Muscle of leg (tissue), 3 donors: ENCODE measurements at regions not wholly inside any gene's neighbourhood (a gene's known extent, or its start where the extent isn't known, plus 50 kb on each side); places are given as distances from the start of the nearest gene placed in this dataset.

Source experiments
- DNase-seq: peaks from one replicate; pipeline ENCODE4 v3.0.0; 2013
- H3K27ac ChIP-seq: one replicate; pipeline ENCODE4 v1.5.1; 2013; ENCODE audit warnings: mild to moderate bottlenecking, low read length, control low read depth
- H3K27me3 ChIP-seq: one replicate; pipeline ENCODE4 v1.6.1; 2013; ENCODE audit warnings: low read length; ENCODE audit not compliant: control insufficient read depth, insufficient read depth
- H3K36me3 ChIP-seq: one replicate; pipeline ENCODE4 v1.6.1; 2013; ENCODE audit warnings: low read length; ENCODE audit not compliant: control insufficient read depth, insufficient read depth
- H3K4me1 ChIP-seq: one replicate; pipeline ENCODE4 v1.6.1; 2013; ENCODE audit warnings: low read length; ENCODE audit not compliant: control insufficient read depth, insufficient read depth
- H3K4me3 ChIP-seq: one replicate; pipeline ENCODE4 v1.5.1; 2013; ENCODE audit warnings: low read length, control low read depth
- H3K9me3 ChIP-seq: replicated peaks from 2 replicates; pipeline ENCODE4 v1.6.1; 2013; ENCODE audit warnings: low read depth, low read length; ENCODE audit not compliant: control insufficient read depth
- WGBS: methylation state at CpG from one replicate; pipeline ENCODE4 v1.1.5; 2013; ENCODE audit warnings: missing lambda C conversion rate; ENCODE audit not compliant: insufficient coverage; 5-methylcytosine and 5-hydroxymethylcytosine counted together

GRCh38 chr7:22627136-22627535, 99.9 kb upstream of the IL6 start:
- DNase-seq, result peak; percentile 16
- Histone ChIP-seq H3K27ac (no peak overlapping the region), H3K36me3 (no peaks in the 10 kb centered on the region), H3K4me1 (peaks cover 5% of the 10 kb centered on the region), H3K9me3 (no peaks in the 10 kb centered on the region), H3K27me3 (no peaks in the 10 kb centered on the region), H3K4me3 (no peak overlapping the region)
- WGBS, result no CpG with 5 or more reads among the region's 2 CpGs

DNA sequence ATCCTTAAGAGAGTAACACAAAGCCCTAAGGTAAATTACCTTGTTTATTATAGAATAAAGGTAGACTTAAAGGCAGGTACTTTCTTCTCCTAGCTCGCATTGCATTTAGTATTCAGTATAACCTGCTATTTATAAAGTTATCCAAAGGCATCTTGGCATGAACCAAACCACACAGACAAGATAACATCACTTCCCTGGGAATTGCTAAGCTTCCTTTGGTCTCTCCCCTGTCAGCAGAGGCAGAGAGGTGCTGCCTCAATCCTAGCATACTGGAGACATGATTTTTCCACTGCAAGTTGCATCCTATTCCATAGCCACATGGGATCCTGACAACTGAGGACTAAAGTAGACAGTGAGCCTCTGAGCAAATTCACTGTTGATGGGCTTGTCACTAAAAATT, 101.7 kb upstream of the IL6 start:
- H3K9me3 ChIP-seq, result no peaks in the 10 kb centered on the region
- H3K27ac ChIP-seq, result no peak overlapping the region
- H3K4me3 ChIP-seq, result no peak overlapping the region
- H3K4me1 ChIP-seq, result peaks cover 5% of the 10 kb centered on the region
- WGBS, result no CpG with 5 or more reads among the region's 1 CpG
- no peaks in the 10 kb centered on the region for H3K36me3 ChIP-seq
- DNase-seq, result no peak
- no peaks in the 10 kb centered on the region for H3K27me3 ChIP-seq

DNA sequence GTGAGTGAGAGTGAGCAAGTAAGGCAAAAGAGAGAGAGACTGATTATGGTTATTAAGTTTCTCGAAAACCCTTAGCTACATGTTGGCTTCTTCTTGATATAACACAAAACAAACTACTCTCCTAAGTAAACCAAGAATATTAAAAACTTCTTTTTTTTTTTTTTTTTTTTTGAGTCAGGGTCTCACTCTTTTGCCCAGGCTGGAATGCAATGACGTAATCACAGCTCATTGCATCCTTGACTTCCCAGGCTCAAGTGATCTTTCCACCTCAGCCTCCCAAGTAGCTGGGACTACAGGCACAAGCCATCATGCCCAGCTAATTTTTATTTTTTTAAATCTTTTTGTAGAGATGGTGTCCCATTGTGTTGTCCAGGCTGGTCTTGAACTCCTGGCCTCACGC, 102.2 kb upstream of the IL6 start:
- WGBS, result no CpG with 5 or more reads among the region's 3 CpGs
- H3K27me3 ChIP-seq, result no peaks in the 10 kb centered on the region
- no peak for DNase-seq

DNA sequence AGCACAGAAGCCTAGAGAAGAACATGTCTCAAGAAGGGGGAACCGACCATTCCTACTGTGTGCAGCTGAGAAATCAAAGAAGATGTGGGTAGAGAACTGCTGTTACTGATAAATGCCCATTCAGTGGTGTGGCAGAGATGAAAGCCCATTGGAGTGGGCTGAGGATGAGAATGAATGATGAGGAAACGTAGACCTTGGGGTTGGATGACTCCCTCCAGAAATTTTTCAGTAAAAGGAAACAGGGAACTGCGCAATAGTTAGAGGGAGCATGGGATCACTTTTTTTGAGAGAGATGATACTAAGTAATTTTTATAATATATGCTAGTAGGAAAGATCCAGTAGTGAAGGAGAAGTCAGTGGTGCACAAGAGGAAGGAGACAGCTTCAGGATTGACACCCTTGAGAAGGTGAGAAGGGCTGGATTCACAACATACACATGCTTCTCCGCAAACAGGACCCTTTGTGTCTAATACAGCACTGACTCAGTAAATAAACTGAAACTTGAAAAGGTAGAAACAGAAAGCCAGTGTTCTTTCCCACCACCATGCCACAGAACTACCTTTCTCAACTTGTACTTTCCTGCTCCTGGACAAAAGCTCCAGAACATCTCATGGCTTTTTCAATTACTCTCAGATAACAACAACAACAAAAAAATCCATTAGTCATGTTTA, 104.7 kb upstream of the IL6 start:
- Histone ChIP-seq H3K27ac (no peak overlapping the region), H3K4me3 (no peak overlapping the region), H3K36me3 (no peaks in the 10 kb centered on the region), H3K9me3 (peaks cover 8% of the 10 kb centered on the region), H3K4me1 (no peaks in the 10 kb centered on the region), H3K27me3 (no peaks in the 10 kb centered on the region)
- DNase-seq, result no peak
- 100% methylated on average over 2 of the region's 4 CpGs for WGBS

More for the DNA sequence above, 102.2 kb upstream of the IL6 start:
- Histone ChIP-seq H3K27ac (no peak overlapping the region), H3K36me3 (no peaks in the 10 kb centered on the region), H3K4me1 (peaks cover 3% of the 10 kb centered on the region), H3K4me3 (no peak overlapping the region), H3K9me3 (no peaks in the 10 kb centered on the region)

DNA sequence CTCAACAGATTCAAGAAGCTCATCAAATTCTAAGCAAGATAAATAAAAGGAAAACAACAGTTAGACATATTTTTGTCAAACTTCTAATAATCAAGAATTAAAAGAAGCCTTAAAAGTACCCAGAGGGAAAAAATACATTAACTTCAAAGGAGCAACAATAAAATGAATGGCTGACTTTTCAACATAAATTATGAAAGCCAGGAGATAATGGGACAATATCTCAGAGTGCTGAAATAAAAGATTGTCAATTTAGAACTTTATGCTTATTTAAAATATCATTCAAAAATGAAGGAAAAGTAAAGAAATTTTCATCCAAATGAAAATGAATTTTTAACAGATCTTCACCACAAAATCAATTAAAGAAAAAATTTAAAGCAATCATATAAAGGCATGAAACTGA, 108.5 kb upstream of the IL6 start:
- H3K27ac ChIP-seq, result no peak overlapping the region
- no peaks in the 10 kb centered on the region for H3K27me3 ChIP-seq
- H3K9me3 ChIP-seq, result peaks cover 9% of the 10 kb centered on the region
- no peaks in the 10 kb centered on the region for H3K36me3 ChIP-seq
- DNase-seq, result no peak
- H3K4me1 ChIP-seq, result no peaks in the 10 kb centered on the region
- no peak overlapping the region for H3K4me3 ChIP-seq

GRCh38 chr7:22617166-22617565, 109.8 kb upstream of the IL6 start:
- no peak for DNase-seq
- Histone ChIP-seq H3K9me3 (peaks cover 9% of the 10 kb centered on the region), H3K27ac (no peak overlapping the region), H3K4me1 (no peaks in the 10 kb centered on the region), H3K4me3 (no peak overlapping the region), H3K27me3 (no peaks in the 10 kb centered on the region), H3K36me3 (no peaks in the 10 kb centered on the region)
- WGBS, result no CpG with 5 or more reads among the region's 4 CpGs

DNA sequence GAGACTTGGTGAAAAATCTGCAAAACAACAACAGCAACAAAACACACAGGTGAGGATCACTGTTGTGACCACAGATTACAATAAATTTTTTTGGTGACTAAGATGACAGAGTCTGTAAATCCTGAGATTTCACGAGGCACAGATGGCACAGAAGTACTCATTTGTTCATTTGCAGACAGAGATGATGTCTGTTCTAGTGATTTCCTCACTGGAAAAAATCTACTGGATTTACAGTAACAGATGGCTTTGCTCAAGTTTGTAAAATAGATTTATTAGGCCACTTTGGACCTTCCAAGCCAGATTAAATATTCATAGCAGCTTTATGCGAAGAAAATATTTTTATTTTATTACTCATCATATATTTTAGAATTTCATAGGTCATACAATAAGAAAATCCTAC, 113.5 kb upstream of the IL6 start:
- Histone ChIP-seq H3K27ac (no peak overlapping the region), H3K4me1 (no peaks in the 10 kb centered on the region), H3K4me3 (no peak overlapping the region), H3K27me3 (no peaks in the 10 kb centered on the region), H3K36me3 (no peaks in the 10 kb centered on the region), H3K9me3 (peaks cover 9% of the 10 kb centered on the region)
- 13% methylated on average over 1 of the region's 2 CpGs for WGBS
- DNase-seq, result peak; percentile 65

- Histone ChIP-seq H3K27ac (no peak overlapping the region), H3K4me1 (no peaks in the 10 kb centered on the region), H3K9me3 (peaks cover 5% of the 10 kb centered on the region), H3K27me3 (no peaks in the 10 kb centered on the region), H3K36me3 (no peaks in the 10 kb centered on the region), H3K4me3 (no peak overlapping the region)
- no CpG with 5 or more reads among the region's 2 CpGs for WGBS
- DNase-seq, result no peak
Observed at GRCh38 chr7:22612776-22613175, 112.8 kb upstream of the STEAP1B start.

DNA sequence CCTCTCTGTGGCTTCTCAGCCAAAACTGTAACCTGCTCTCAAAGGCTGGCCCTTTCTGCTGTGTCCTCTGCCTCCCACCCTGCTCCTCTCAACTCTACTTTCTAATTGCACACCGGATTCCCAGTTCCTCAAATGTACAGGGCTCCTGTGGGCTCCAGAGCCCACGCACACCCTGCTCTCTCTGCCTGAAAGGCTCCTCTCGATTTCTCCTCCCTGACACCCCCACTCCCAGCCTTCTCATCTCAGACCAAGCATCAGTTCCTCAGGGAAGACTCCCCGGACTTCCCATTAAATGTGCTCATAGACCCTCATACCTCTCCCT, 111.7 kb upstream of the STEAP1B start:
- H3K27me3 ChIP-seq, result no peaks in the 10 kb centered on the region
- no peaks in the 10 kb centered on the region for H3K36me3 ChIP-seq
- no peak for DNase-seq
- H3K4me3 ChIP-seq, result no peak overlapping the region
- no peaks in the 10 kb centered on the region for H3K9me3 ChIP-seq
- no peaks in the 10 kb centered on the region for H3K4me1 ChIP-seq
- WGBS, result 57% methylated on average over 4 of the region's 4 CpGs
- H3K27ac ChIP-seq, result no peak overlapping the region

DNA sequence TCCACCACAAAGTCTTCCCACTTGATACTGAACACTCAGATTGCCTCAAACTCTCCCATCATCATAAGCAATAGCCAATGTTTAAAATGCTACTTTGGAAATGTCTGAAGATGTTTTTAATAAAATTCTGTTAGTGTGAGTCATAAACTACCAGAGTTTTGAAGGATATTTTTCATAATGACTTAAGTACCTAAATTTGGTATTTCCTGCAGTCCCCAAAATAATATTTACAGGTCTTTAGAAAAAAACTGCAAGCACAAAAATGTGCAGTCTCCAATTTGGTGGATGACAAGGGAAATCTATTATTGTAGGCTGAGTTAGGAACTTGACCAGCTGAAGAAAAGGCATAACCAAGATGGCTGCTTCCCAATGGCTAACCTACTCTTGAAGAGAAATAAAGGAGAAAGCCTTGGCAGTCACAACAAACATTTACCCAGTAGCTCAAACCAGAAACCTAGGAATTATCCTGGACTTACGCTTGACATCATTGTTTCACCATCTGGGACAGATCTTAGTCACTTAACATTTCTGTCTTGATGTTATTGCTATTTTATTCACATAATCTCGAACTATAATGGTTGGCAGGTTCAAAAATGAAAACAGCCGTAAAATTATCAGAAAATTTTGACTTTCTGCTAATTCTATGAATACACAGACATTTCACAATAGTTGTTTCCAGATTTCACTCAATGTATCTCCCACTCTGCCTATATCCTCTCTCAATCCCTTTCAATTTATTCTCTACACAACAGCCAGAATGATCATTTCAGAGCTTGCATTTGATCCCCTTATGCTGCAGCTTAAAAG, 111.2 kb upstream of the STEAP1B start:
- H3K27ac ChIP-seq, result no peak overlapping the region
- H3K4me1 ChIP-seq, result no peaks in the 10 kb centered on the region
- 80% methylated on average over 2 of the region's 3 CpGs for WGBS
- H3K36me3 ChIP-seq, result no peaks in the 10 kb centered on the region
- H3K27me3 ChIP-seq, result no peaks in the 10 kb centered on the region
- H3K4me3 ChIP-seq, result no peak overlapping the region
- H3K9me3 ChIP-seq, result no peaks in the 10 kb centered on the region
- no peak for DNase-seq
